ENCODE measurements at regions not wholly inside any gene's neighbourhood (a gene's known extent, or its start where the extent isn't known, plus 50 kb on each side); places are given as distances from the start of the nearest gene placed in this dataset.

- no peak for TF ChIP-seq CREB1 (IDR thresholded peaks at IDR 0.05; ENCODE audit: low read depth)
- TF ChIP-seq RAD21 (IDR thresholded peaks at IDR 0.05; ENCODE audit: insufficient read depth, low read depth, low read length) = no peak
- no peak for TF ChIP-seq CTCF (IDR thresholded peaks at IDR 0.05 in 2 of 3, conservative IDR thresholded peaks at IDR 0.05 in 1 of 3; ENCODE audit: control insufficient read depth in 2 of 3, extremely low read depth in 1 of 3, insufficient read depth in 1 of 3, low read depth in 3 of 3, low read length in 3 of 3)
- no peak for TF ChIP-seq ETV6 (conservative IDR thresholded peaks at IDR 0.05 in 1 of 2, IDR thresholded peaks at IDR 0.05 in 1 of 2; ENCODE audit: borderline replicate concordance in 1 of 2, low read depth in 1 of 2)
- no peak for TF ChIP-seq TARDBP (IDR thresholded peaks at IDR 0.05; ENCODE audit: borderline replicate concordance)
- no peak for TF ChIP-seq EP300 (IDR thresholded peaks at IDR 0.05; ENCODE audit: borderline replicate concordance in 1 of 2, control insufficient read depth in 1 of 2, low read depth in 2 of 2, low read length in 2 of 2)
- TF ChIP-seq CHD2 (IDR thresholded peaks at IDR 0.05; ENCODE audit: borderline replicate concordance, low read depth, low read length) = no peak
- TF ChIP-seq SMARCA5 (IDR thresholded peaks at IDR 0.05) = no peak
- TF ChIP-seq HDAC2 (IDR thresholded peaks at IDR 0.05) = no peak
- TF ChIP-seq ATF3 (IDR thresholded peaks at IDR 0.05; ENCODE audit: borderline replicate concordance, extremely low read depth, low read depth, low read length) = no peak
Observed at GRCh38 chr1:109832945-109833344, 69.2 kb upstream of the EPS8L3 start.

Data from GM12878 (cell line).